GM19452 (cell line): ENCODE measurements at regions not wholly inside any gene's neighbourhood (a gene's known extent, or its start where the extent isn't known, plus 50 kb on each side); places are given as distances from the start of the nearest gene placed in this dataset.

Source experiments
- ATAC-seq: cut with Tn5 transposase; IDR thresholded peaks from one replicate; pipeline ENCODE4 v1.9.1; 2021; ENCODE audit not compliant: unreplicated experiment

- no peak for ATAC-seq
Observed at GRCh38 chr12:107518868-107519267, 166.7 kb upstream of the PWP1 start.

- no peak for ATAC-seq
Observed at GRCh38 chr12:107519906-107520859, 165.4 kb upstream of the PWP1 start.

- no peak for ATAC-seq
Observed at GRCh38 chr12:107521826-107522355, 163.7 kb upstream of the PWP1 start.

- no peak for ATAC-seq
Observed at GRCh38 chr12:107522692-107523477, 162.7 kb upstream of the PWP1 start.

- no peak for ATAC-seq
Observed at GRCh38 chr12:107523775-107524535, 161.6 kb upstream of the PWP1 start.

- ATAC-seq = no peak
Observed at GRCh38 chr12:107525063-107525718, 160.4 kb upstream of the PWP1 start.

- ATAC-seq = no peak
Observed at GRCh38 chr12:107525719-107526554, 159.7 kb upstream of the PWP1 start.

GRCh38 chr12:107526555-107527180, 158.9 kb upstream of the PWP1 start:
- no peak for ATAC-seq

- ATAC-seq = no peak
Observed at GRCh38 chr12:107528731-107529365, 156.8 kb upstream of the PWP1 start.

- no peak for ATAC-seq
Observed at GRCh38 chr12:107529991-107530390, 155.6 kb upstream of the PWP1 start.

GRCh38 chr12:107530701-107531100, 154.9 kb upstream of the PWP1 start:
- no peak for ATAC-seq

GRCh38 chr12:107533218-107533617, 152.4 kb upstream of the PWP1 start:
- ATAC-seq = no peak

- no peak for ATAC-seq
Observed at GRCh38 chr12:107536613-107537012, 149.0 kb upstream of the PWP1 start.

- no peak for ATAC-seq
Observed at GRCh38 chr12:107537464-107538119, 148.0 kb upstream of the PWP1 start.

- ATAC-seq = no peak
Observed at GRCh38 chr12:107539196-107539939, 146.2 kb upstream of the PWP1 start.

- ATAC-seq = no peak
Observed at GRCh38 chr12:107541001-107541705, 144.4 kb upstream of the PWP1 start.

- ATAC-seq = no peak
Observed at GRCh38 chr12:107543416-107543815, 142.2 kb upstream of the PWP1 start.
